ENCODE measurements at regions not wholly inside any gene's neighbourhood (a gene's known extent, or its start where the extent isn't known, plus 50 kb on each side); places are given as distances from the start of the nearest gene placed in this dataset.

GRCh38 chr7:27359181-27360125, 116.9 kb downstream of the EVX1 start:
- FAIRE-seq: no peak
- DNase-seq (ENCODE audit: insufficient read length, low spot score): no peak
- TF ChIP-seq CTCF (IDR thresholded peaks at IDR 0.05; ENCODE audit: insufficient read depth, missing control alignments): no peak

- FAIRE-seq (no peak), DNase-seq (ENCODE audit: insufficient read length, low spot score) (no peak)
- no peak for TF ChIP-seq CTCF (IDR thresholded peaks at IDR 0.05; ENCODE audit: insufficient read depth, missing control alignments)
Measured at GRCh38 chr7:27361522-27361921, 118.9 kb downstream of the EVX1 start.

- FAIRE-seq (no peak), DNase-seq (ENCODE audit: insufficient read length, low spot score) (no peak)
- no peak for TF ChIP-seq CTCF (IDR thresholded peaks at IDR 0.05; ENCODE audit: insufficient read depth, missing control alignments)
Measured at GRCh38 chr7:27362026-27362425, 119.4 kb downstream of the EVX1 start.

- no peak for TF ChIP-seq CTCF (IDR thresholded peaks at IDR 0.05; ENCODE audit: insufficient read depth, missing control alignments)
- FAIRE-seq (no peak), DNase-seq (ENCODE audit: insufficient read length, low spot score) (no peak)
Measured at GRCh38 chr7:27364344-27364758, 121.7 kb downstream of the EVX1 start.

GRCh38 chr7:27367179-27367932, 124.8 kb downstream of the EVX1 start:
- TF ChIP-seq CTCF (IDR thresholded peaks at IDR 0.05; ENCODE audit: insufficient read depth, missing control alignments): no peak
- FAIRE-seq: no peak
- DNase-seq (ENCODE audit: insufficient read length, low spot score): no peak

- TF ChIP-seq CTCF (IDR thresholded peaks at IDR 0.05; ENCODE audit: insufficient read depth, missing control alignments): no peak
- no peak for FAIRE-seq
Measured at GRCh38 chr7:27367933-27368549, 125.4 kb downstream of the EVX1 start.

More at GRCh38 chr7:27367933-27368549, 125.4 kb downstream of the EVX1 start:
- DNase-seq (ENCODE audit: insufficient read length, low spot score): no peak
